ENCODE measurements at regions not wholly inside any gene's neighbourhood (a gene's known extent, or its start where the extent isn't known, plus 50 kb on each side); places are given as distances from the start of the nearest gene placed in this dataset.

DNA sequence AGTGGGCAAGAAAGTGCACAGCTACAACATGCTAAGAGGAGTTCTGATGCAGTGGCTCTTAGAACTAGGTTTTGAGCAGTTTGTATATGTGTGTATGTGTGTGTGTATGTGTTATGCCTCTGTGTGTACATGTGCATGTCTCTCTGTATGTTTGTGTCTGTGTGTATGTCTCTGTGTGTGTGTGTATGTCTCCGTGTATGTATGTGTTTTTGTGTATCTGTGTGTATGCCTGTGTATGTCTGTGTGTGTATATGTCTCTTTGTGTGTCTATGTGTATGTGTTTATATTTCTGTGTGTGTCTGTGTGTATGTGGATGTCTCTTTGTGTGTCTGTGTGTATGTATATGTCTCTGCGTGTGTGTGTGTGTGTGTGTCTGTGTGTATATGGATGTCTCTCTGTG, 139.6 kb downstream of the C12orf75 start:
- Histone ChIP-seq H3K27ac (ENCODE audit: control insufficient read depth, insufficient read depth) (no peak overlapping the region), H3K9ac (ENCODE audit: control insufficient read depth, insufficient read depth, low read length) (no peak overlapping the region), H3K4me2 (ENCODE audit: control insufficient read depth, insufficient read depth) (no peak overlapping the region), H3K9me3 (replicated peaks; ENCODE audit: control insufficient read depth, insufficient read depth, low read length) (no peaks in the 10 kb centered on the region; the same call in 2 of the 3 replicates), H3K27me3 (replicated peaks in 1 of 2; ENCODE audit: control insufficient read depth in 2 of 2, insufficient read depth in 2 of 2, low read length in 1 of 2) (peaks cover 0 to 2% of the 10 kb centered on the region in 2 experiments; a peak in 1 of 4 replicates), H2AFZ (ENCODE audit: control insufficient read depth, low read depth, low read length) (no peak overlapping the region), H3K4me1 (ENCODE audit: control insufficient read depth, insufficient read depth, low read length) (no peaks in the 10 kb centered on the region), H4K20me1 (ENCODE audit: control insufficient read depth, insufficient read depth) (no peaks in the 10 kb centered on the region), H3K36me3 (ENCODE audit: control insufficient read depth in 2 of 2, insufficient read depth in 2 of 2, low read length in 1 of 2) (no peaks in the 10 kb centered on the region), H3K79me2 (ENCODE audit: control insufficient read depth, insufficient read depth, low read length) (no peaks in the 10 kb centered on the region), H3K4me3 (no peak overlapping the region)
- ChIA-PET POLR2A (no interaction called here), CTCF (no interaction called here), SMC1A (ENCODE audit: uncharacterized antibody, unreplicated experiment) (no interaction called here), RAD21 (ENCODE audit: unreplicated experiment) (no interaction called here)
- no peak for FAIRE-seq
- BruUV-seq (replicated peaks): no TSS peak
- WGBS (ENCODE audit: insufficient coverage, insufficient replicate concordance, low lambda C conversion rate, missing lambda C conversion rate): 38% methylated on average over 2 of the region's 2 CpGs
- DNase-seq (ENCODE audit: low read depth, low spot score): no peak
- in situ Hi-C loops (cut with MboI) (no loop called here), intact Hi-C loops (cut with micrococcal nuclease; ENCODE audit: unreplicated experiment) (no loop called here)
- no peak for ATAC-seq
- TF ChIP-seq MYB (IDR thresholded peaks at IDR 0.05; ENCODE audit: borderline replicate concordance, low read depth, low read length): no peak
- TF ChIP-seq, protein P1, sequence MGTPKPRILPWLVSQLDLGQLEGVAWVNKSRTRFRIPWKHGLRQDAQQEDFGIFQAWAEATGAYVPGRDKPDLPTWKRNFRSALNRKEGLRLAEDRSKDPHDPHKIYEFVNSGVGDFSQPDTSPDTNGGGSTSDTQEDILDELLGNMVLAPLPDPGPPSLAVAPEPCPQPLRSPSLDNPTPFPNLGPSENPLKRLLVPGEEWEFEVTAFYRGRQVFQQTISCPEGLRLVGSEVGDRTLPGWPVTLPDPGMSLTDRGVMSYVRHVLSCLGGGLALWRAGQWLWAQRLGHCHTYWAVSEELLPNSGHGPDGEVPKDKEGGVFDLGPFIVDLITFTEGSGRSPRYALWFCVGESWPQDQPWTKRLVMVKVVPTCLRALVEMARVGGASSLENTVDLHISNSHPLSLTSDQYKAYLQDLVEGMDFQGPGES (IDR thresholded peaks at IDR 0.05): no peak
- TF ChIP-seq, protein P2, sequence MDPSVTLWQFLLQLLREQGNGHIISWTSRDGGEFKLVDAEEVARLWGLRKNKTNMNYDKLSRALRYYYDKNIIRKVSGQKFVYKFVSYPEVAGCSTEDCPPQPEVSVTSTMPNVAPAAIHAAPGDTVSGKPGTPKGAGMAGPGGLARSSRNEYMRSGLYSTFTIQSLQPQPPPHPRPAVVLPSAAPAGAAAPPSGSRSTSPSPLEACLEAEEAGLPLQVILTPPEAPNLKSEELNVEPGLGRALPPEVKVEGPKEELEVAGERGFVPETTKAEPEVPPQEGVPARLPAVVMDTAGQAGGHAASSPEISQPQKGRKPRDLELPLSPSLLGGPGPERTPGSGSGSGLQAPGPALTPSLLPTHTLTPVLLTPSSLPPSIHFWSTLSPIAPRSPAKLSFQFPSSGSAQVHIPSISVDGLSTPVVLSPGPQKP (IDR thresholded peaks at IDR 0.05; ENCODE audit: low read depth, low read length): no peak
- TF ChIP-seq IRF4 (IDR thresholded peaks at IDR 0.05; ENCODE audit: low read depth, low read length): no peak
- TF ChIP-seq, protein P3, sequence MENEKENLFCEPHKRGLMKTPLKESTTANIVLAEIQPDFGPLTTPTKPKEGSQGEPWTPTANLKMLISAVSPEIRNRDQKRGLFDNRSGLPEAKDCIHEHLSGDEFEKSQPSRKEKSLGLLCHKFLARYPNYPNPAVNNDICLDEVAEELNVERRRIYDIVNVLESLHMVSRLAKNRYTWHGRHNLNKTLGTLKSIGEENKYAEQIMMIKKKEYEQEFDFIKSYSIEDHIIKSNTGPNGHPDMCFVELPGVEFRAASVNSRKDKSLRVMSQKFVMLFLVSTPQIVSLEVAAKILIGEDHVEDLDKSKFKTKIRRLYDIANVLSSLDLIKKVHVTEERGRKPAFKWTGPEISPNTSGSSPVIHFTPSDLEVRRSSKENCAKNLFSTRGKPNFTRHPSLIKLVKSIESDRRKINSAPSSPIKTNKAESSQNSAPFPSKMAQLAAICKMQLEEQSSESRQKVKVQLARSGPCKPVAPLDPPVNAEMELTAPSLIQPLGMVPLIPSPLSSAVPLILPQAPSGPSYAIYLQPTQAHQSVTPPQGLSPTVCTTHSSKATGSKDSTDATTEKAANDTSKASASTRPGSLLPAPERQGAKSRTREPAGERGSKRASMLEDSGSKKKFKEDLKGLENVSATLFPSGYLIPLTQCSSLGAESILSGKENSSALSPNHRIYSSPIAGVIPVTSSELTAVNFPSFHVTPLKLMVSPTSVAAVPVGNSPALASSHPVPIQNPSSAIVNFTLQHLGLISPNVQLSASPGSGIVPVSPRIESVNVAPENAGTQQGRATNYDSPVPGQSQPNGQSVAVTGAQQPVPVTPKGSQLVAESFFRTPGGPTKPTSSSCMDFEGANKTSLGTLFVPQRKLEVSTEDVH (IDR thresholded peaks at IDR 0.05; ENCODE audit: low read depth, partially characterized antibody): no peak
- TF ChIP-seq CBX5 (IDR thresholded peaks at IDR 0.05; ENCODE audit: low read depth): no peak
- TF ChIP-seq CHD4 (IDR thresholded peaks at IDR 0.05): no peak
- TF ChIP-seq SIN3A (IDR thresholded peaks at IDR 0.05; ENCODE audit: low read depth, low read length): no peak
- TF ChIP-seq, protein P4, sequence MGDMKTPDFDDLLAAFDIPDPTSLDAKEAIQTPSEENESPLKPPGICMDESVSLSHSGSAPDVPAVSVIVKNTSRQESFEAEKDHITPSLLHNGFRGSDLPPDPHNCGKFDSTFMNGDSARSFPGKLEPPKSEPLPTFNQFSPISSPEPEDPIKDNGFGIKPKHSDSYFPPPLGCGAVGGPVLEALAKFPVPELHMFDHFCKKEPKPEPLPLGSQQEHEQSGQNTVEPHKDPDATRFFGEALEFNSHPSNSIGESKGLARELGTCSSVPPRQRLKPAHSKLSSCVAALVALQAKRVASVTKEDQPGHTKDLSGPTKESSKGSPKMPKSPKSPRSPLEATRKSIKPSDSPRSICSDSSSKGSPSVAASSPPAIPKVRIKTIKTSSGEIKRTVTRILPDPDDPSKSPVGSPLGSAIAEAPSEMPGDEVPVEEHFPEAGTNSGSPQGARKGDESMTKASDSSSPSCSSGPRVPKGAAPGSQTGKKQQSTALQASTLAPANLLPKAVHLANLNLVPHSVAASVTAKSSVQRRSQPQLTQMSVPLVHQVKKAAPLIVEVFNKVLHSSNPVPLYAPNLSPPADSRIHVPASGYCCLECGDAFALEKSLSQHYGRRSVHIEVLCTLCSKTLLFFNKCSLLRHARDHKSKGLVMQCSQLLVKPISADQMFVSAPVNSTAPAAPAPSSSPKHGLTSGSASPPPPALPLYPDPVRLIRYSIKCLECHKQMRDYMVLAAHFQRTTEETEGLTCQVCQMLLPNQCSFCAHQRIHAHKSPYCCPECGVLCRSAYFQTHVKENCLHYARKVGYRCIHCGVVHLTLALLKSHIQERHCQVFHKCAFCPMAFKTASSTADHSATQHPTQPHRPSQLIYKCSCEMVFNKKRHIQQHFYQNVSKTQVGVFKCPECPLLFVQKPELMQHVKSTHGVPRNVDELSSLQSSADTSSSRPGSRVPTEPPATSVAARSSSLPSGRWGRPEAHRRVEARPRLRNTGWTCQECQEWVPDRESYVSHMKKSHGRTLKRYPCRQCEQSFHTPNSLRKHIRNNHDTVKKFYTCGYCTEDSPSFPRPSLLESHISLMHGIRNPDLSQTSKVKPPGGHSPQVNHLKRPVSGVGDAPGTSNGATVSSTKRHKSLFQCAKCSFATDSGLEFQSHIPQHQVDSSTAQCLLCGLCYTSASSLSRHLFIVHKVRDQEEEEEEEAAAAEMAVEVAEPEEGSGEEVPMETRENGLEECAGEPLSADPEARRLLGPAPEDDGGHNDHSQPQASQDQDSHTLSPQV (IDR thresholded peaks at IDR 0.05): no peak
- no peak for TF ChIP-seq ZZZ3 (IDR thresholded peaks at IDR 0.05; ENCODE audit: control insufficient read depth, insufficient read length, low read depth)
- TF ChIP-seq SREBF2 (IDR thresholded peaks at IDR 0.05; ENCODE audit: low read length): no peak
- TF ChIP-seq DPF2 (IDR thresholded peaks at IDR 0.05): no peak
- TF ChIP-seq SRF (IDR thresholded peaks at IDR 0.05; ENCODE audit: low read depth in 2 of 2, low read length in 2 of 2): no peak
- TF ChIP-seq GATAD2B (conservative IDR thresholded peaks at IDR 0.05; ENCODE audit: low read depth): no peak
- TF ChIP-seq NFXL1 (IDR thresholded peaks at IDR 0.05; ENCODE audit: borderline replicate concordance): no peak
- TF ChIP-seq NRF1 (conservative IDR thresholded peaks at IDR 0.05; ENCODE audit: low read depth, low read length): no peak
